ENCODE measurements at regions not wholly inside any gene's neighbourhood (a gene's known extent, or its start where the extent isn't known, plus 50 kb on each side); places are given as distances from the start of the nearest gene placed in this dataset.

DNA sequence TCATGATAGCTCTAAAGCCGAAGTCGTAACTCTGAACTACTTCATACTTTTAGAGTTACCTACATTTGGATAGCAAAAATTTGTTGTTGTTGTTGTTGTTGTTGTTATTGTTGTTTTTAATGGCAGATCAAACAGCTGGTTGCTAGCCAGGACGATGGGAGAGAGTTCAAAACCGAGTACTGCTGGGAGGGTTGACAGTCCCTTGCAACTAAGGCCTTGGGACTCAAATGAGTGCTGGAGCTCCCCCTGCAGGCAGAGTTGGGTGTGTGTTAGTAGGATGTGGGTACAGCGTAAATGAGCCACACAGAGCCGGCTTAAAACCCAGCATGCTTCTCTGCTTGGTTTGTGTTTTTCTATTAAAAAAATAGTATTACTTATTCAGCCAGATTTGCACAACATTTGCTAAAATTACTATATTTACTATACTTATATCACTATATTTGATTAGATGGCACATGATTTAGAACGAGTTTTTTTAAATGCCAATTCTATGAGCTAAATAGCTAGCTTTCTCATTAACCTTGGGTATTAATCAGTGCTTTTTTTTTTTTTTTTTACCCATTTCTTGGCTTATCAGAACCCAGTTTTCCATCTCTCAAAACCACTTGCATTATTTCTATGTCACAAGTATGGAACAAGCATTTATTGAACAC lies 129.2 kb upstream of the SYT6 start (continued):
- no peak for TF ChIP-seq ZNF140 (CRISPR knock-in tag; IDR thresholded peaks at IDR 0.05)
- TF ChIP-seq CBFA2T3 (IDR thresholded peaks at IDR 0.05): no peak
- TF ChIP-seq PYGO2 (tag; IDR thresholded peaks at IDR 0.05): no peak
- no peak for TF ChIP-seq ARNT (IDR thresholded peaks at IDR 0.05)
- TF ChIP-seq RBM14 (IDR thresholded peaks at IDR 0.05; ENCODE audit: borderline replicate concordance, insufficient read depth, low read depth, low read length): no peak
- no peak for TF ChIP-seq GATAD2B (IDR thresholded peaks at IDR 0.05; ENCODE audit: borderline replicate concordance)
- TF ChIP-seq, protein P1, sequence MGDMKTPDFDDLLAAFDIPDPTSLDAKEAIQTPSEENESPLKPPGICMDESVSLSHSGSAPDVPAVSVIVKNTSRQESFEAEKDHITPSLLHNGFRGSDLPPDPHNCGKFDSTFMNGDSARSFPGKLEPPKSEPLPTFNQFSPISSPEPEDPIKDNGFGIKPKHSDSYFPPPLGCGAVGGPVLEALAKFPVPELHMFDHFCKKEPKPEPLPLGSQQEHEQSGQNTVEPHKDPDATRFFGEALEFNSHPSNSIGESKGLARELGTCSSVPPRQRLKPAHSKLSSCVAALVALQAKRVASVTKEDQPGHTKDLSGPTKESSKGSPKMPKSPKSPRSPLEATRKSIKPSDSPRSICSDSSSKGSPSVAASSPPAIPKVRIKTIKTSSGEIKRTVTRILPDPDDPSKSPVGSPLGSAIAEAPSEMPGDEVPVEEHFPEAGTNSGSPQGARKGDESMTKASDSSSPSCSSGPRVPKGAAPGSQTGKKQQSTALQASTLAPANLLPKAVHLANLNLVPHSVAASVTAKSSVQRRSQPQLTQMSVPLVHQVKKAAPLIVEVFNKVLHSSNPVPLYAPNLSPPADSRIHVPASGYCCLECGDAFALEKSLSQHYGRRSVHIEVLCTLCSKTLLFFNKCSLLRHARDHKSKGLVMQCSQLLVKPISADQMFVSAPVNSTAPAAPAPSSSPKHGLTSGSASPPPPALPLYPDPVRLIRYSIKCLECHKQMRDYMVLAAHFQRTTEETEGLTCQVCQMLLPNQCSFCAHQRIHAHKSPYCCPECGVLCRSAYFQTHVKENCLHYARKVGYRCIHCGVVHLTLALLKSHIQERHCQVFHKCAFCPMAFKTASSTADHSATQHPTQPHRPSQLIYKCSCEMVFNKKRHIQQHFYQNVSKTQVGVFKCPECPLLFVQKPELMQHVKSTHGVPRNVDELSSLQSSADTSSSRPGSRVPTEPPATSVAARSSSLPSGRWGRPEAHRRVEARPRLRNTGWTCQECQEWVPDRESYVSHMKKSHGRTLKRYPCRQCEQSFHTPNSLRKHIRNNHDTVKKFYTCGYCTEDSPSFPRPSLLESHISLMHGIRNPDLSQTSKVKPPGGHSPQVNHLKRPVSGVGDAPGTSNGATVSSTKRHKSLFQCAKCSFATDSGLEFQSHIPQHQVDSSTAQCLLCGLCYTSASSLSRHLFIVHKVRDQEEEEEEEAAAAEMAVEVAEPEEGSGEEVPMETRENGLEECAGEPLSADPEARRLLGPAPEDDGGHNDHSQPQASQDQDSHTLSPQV (IDR thresholded peaks at IDR 0.05): no peak
- TF ChIP-seq, protein P2, sequence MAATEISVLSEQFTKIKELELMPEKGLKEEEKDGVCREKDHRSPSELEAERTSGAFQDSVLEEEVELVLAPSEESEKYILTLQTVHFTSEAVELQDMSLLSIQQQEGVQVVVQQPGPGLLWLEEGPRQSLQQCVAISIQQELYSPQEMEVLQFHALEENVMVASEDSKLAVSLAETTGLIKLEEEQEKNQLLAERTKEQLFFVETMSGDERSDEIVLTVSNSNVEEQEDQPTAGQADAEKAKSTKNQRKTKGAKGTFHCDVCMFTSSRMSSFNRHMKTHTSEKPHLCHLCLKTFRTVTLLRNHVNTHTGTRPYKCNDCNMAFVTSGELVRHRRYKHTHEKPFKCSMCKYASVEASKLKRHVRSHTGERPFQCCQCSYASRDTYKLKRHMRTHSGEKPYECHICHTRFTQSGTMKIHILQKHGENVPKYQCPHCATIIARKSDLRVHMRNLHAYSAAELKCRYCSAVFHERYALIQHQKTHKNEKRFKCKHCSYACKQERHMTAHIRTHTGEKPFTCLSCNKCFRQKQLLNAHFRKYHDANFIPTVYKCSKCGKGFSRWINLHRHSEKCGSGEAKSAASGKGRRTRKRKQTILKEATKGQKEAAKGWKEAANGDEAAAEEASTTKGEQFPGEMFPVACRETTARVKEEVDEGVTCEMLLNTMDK (IDR thresholded peaks at IDR 0.05; ENCODE audit: borderline replicate concordance, insufficient read depth, low read depth, low read length, poor library complexity, severe bottlenecking): peak; percentile 24
- TF ChIP-seq, protein P3, sequence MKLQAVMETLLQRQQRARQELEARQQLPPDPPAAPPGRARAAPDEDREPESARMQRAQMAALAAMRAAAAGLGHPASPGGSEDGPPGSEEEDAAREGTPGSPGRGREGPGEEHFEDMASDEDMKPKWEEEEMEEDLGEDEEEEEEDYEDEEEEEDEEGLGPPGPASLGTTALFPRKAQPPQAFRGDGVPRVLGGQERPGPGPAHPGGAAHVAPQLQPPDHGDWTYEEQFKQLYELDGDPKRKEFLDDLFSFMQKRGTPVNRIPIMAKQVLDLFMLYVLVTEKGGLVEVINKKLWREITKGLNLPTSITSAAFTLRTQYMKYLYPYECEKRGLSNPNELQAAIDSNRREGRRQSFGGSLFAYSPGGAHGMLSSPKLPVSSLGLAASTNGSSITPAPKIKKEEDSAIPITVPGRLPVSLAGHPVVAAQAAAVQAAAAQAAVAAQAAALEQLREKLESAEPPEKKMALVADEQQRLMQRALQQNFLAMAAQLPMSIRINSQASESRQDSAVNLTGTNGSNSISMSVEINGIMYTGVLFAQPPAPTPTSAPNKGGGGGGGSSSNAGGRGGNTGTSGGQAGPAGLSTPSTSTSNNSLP (IDR thresholded peaks at IDR 0.05; ENCODE audit: borderline replicate concordance, low read depth, low read length): no peak
- TF ChIP-seq SMARCA4 (IDR thresholded peaks at IDR 0.05): no peak
- no peak for TF ChIP-seq ZNF253 (CRISPR knock-in tag; conservative IDR thresholded peaks at IDR 0.05)
- TF ChIP-seq JUN (IDR thresholded peaks at IDR 0.05; ENCODE audit: borderline replicate concordance, low read depth, low read length): no peak
- no peak for TF ChIP-seq JUN (CRISPR knock-in tag; IDR thresholded peaks at IDR 0.05; ENCODE audit: borderline replicate concordance)
- TF ChIP-seq PML (IDR thresholded peaks at IDR 0.05; ENCODE audit: low read length): no peak
- TF ChIP-seq, protein P4, sequence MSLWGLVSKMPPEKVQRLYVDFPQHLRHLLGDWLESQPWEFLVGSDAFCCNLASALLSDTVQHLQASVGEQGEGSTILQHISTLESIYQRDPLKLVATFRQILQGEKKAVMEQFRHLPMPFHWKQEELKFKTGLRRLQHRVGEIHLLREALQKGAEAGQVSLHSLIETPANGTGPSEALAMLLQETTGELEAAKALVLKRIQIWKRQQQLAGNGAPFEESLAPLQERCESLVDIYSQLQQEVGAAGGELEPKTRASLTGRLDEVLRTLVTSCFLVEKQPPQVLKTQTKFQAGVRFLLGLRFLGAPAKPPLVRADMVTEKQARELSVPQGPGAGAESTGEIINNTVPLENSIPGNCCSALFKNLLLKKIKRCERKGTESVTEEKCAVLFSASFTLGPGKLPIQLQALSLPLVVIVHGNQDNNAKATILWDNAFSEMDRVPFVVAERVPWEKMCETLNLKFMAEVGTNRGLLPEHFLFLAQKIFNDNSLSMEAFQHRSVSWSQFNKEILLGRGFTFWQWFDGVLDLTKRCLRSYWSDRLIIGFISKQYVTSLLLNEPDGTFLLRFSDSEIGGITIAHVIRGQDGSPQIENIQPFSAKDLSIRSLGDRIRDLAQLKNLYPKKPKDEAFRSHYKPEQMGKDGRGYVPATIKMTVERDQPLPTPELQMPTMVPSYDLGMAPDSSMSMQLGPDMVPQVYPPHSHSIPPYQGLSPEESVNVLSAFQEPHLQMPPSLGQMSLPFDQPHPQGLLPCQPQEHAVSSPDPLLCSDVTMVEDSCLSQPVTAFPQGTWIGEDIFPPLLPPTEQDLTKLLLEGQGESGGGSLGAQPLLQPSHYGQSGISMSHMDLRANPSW (CRISPR knock-in tag; IDR thresholded peaks at IDR 0.05): no peak
- TF ChIP-seq SMAD2 (IDR thresholded peaks at IDR 0.05; ENCODE audit: low read depth, low read length): no peak
- peak; percentile 65 to 90 for TF ChIP-seq RAD21 (CRISPR knock-in tag; conservative IDR thresholded peaks at IDR 0.05 in 1 of 2, IDR thresholded peaks at IDR 0.05 in 1 of 2)
- TF ChIP-seq ZBTB7A (IDR thresholded peaks at IDR 0.05; ENCODE audit: borderline replicate concordance, control insufficient read depth, low read depth, low read length): no peak

All from K562 (cell line).